Testis (tissue), 2 donors: ENCODE measurements at regions not wholly inside any gene's neighbourhood (a gene's known extent, or its start where the extent isn't known, plus 50 kb on each side); places are given as distances from the start of the nearest gene placed in this dataset.

Experiments
- POLR2A ChIP-seq: fragments of 450-650 bp; IDR thresholded peaks from one replicate; pipeline ENCODE4 v1.6.1; 2017; ENCODE audit warnings: antibody characterized with exemption, mild to moderate bottlenecking, moderate library complexity
- TF ChIP-seq, protein P1 (sequence below), 3 experiments: fragments of 450-650 bp in 2 of 3; fragments of 200-600 bp in 1 of 3; sonication (generic) in 1 of 3; IDR thresholded peaks; one replicate each; pipeline ENCODE4 v1.5.1; 2016 to 2019; ENCODE audit warnings: antibody characterized with exemption in 3 of 3, mild to moderate bottlenecking in 2 of 3, moderate library complexity in 1 of 3

DNA sequence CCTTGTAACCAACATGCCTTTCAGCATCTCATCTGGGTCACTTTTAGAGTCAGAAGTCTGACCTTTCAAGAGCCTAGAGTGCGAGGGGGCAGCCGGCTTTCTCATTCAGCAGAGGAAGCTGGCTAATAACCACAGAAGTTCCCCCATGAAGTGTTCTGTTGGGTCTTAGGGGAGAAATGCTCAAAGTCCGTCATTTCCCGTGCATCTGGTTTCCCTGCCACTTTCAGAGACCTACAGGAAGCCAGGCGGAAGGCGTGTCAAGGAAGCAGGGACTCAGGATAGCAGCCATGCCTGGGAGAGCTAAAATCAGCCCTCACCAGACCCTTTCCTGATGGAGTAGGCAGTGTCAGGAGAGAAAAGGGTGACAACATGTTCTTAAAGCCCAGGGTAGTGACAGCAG is 301.8 kb upstream of the ID2 start:
- TF ChIP-seq, protein P1, sequence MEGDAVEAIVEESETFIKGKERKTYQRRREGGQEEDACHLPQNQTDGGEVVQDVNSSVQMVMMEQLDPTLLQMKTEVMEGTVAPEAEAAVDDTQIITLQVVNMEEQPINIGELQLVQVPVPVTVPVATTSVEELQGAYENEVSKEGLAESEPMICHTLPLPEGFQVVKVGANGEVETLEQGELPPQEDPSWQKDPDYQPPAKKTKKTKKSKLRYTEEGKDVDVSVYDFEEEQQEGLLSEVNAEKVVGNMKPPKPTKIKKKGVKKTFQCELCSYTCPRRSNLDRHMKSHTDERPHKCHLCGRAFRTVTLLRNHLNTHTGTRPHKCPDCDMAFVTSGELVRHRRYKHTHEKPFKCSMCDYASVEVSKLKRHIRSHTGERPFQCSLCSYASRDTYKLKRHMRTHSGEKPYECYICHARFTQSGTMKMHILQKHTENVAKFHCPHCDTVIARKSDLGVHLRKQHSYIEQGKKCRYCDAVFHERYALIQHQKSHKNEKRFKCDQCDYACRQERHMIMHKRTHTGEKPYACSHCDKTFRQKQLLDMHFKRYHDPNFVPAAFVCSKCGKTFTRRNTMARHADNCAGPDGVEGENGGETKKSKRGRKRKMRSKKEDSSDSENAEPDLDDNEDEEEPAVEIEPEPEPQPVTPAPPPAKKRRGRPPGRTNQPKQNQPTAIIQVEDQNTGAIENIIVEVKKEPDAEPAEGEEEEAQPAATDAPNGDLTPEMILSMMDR (IDR thresholded peaks at IDR 0.05), result no peak
- no peak for TF ChIP-seq POLR2A
